IMR-90 (cell line): ENCODE measurements at regions not wholly inside any gene's neighbourhood (a gene's known extent, or its start where the extent isn't known, plus 50 kb on each side); places are given as distances from the start of the nearest gene placed in this dataset.

Source experiments
- ATAC-seq: fragments of 200-7000 bp; cut with Tn5 transposase; 2 replicates; pipeline ENCODE4 v1.9.1; 2020; ENCODE audit warnings: low read depth, mild to moderate bottlenecking, moderate library complexity
- BruUV-seq: library from RNA; stranded (reverse); fragments of 400-500 nt; replicated peaks from 2 replicates; lab custom pipeline; 2021; lab: Mats Ljungman, UMichigan
- CTCF ChIA-PET: fragments of 300-600 bp; formaldehyde crosslinking; extraction: SDS; loops from one replicate; lab custom pipeline; 2021; ENCODE audit warnings: antibody characterized with exemption; lab: Yijun Ruan, JAX
- POLR2A ChIA-PET: fragments of 300-600 bp; sonication (Branson Sonifier 250); formaldehyde crosslinking; loops from one replicate; lab custom pipeline; 2022; ENCODE audit warnings: antibody characterized with exemption; ENCODE audit not compliant: unreplicated experiment; lab: Charles Lee
- DNase-seq: peaks from one replicate; pipeline ENCODE4 v3.0.0; 2013
- H2AFZ ChIP-seq: replicated peaks from 2 replicates; pipeline ENCODE3; 2013; ENCODE audit warnings: low read length, mild to moderate bottlenecking; ENCODE audit not compliant: poor library complexity
- H2AK5ac ChIP-seq: 2 replicates; pipeline ENCODE4 v1.6.1; 2013; ENCODE audit warnings: low read depth, low read length, inconsistent platforms
- H2AK9ac ChIP-seq: replicated peaks from 2 replicates; pipeline ENCODE3; 2013; ENCODE audit warnings: mild to moderate bottlenecking, low read depth, low read length, moderate library complexity; ENCODE audit not compliant: poor library complexity
- H2BK120ac ChIP-seq: 2 replicates; pipeline ENCODE4 v1.6.1; 2013; ENCODE audit warnings: low read depth, low read length, inconsistent platforms
- H2BK15ac ChIP-seq: 3 replicates; pipeline ENCODE4 v1.6.1; 2013; ENCODE audit warnings: low read depth, low read length, inconsistent platforms
- H2BK20ac ChIP-seq: 2 replicates; pipeline ENCODE4 v1.6.1; 2013; ENCODE audit warnings: low read depth, mild to moderate bottlenecking, inconsistent platforms, low read length, moderate library complexity
- H2BK5ac ChIP-seq: 2 replicates; pipeline ENCODE4 v1.6.1; 2013; ENCODE audit warnings: mild to moderate bottlenecking, low read depth, low read length, inconsistent platforms; ENCODE audit not compliant: poor library complexity, severe bottlenecking
- H3K14ac ChIP-seq: replicated peaks from 2 replicates; pipeline ENCODE4 v1.6.1; 2013; ENCODE audit warnings: low read depth, low read length, inconsistent platforms
- H3K18ac ChIP-seq: 2 replicates; pipeline ENCODE4 v1.6.1; 2013; ENCODE audit warnings: low read depth, low read length, control low read depth
- H3K23ac ChIP-seq: 2 replicates; pipeline ENCODE4 v1.6.1; 2013; ENCODE audit warnings: low read depth, low read length, inconsistent platforms
- H3K27ac ChIP-seq: 2 replicates; pipeline ENCODE4 v1.5.1; 2013; ENCODE audit warnings: mild to moderate bottlenecking, control low read depth, low read length; ENCODE audit not compliant: insufficient read depth
- H3K27me3 ChIP-seq: 2 replicates; pipeline ENCODE4 v1.6.1; 2013; ENCODE audit warnings: low read length; ENCODE audit not compliant: control insufficient read depth, insufficient read depth
- H3K36me3 ChIP-seq: 2 replicates; pipeline ENCODE4 v1.6.1; 2013; ENCODE audit warnings: low read length, mixed read lengths; ENCODE audit not compliant: control insufficient read depth, insufficient read depth
- H3K4ac ChIP-seq: 2 replicates; pipeline ENCODE4 v1.6.1; 2013; ENCODE audit warnings: low read depth, low read length, inconsistent platforms
- H3K4me1 ChIP-seq: 2 replicates; pipeline ENCODE4 v1.6.1; 2013; ENCODE audit warnings: low read length, mixed read lengths; ENCODE audit not compliant: control insufficient read depth, insufficient read depth
- H3K4me2 ChIP-seq: 2 replicates; pipeline ENCODE4 v1.6.1; 2013; ENCODE audit warnings: low read depth, mild to moderate bottlenecking, control low read depth, low read length, moderate library complexity
- H3K4me3 ChIP-seq: 2 replicates; pipeline ENCODE4 v1.5.1; 2013; ENCODE audit warnings: low read depth, mild to moderate bottlenecking, control low read depth, low read length, moderate library complexity; ENCODE audit not compliant: insufficient read depth
- H3K56ac ChIP-seq: 2 replicates; pipeline ENCODE4 v1.6.1; 2013; ENCODE audit warnings: low read length, inconsistent platforms; ENCODE audit not compliant: insufficient read depth; ENCODE audit errors: extremely low read depth
- H3K79me1 ChIP-seq, 2 experiments: 2 replicates each; pipeline ENCODE4 v1.6.1; 2013; ENCODE audit warnings: low read length in 2 of 2, inconsistent platforms in 1 of 2, low read depth in 1 of 2
- H3K9ac ChIP-seq: 2 replicates; pipeline ENCODE4 v1.6.1; 2013; ENCODE audit warnings: low read depth, low read length, control low read depth
- H3K9me1 ChIP-seq: 2 replicates; pipeline ENCODE4 v1.6.1; 2013; ENCODE audit warnings: low read length, inconsistent platforms; ENCODE audit not compliant: insufficient read depth
- H3K9me3 ChIP-seq: 2 replicates; pipeline ENCODE4 v1.6.1; 2013; ENCODE audit warnings: low read length; ENCODE audit not compliant: control insufficient read depth, insufficient read depth
- H4K20me1 ChIP-seq: 2 replicates; pipeline ENCODE4 v1.6.1; 2013; ENCODE audit warnings: low read length, inconsistent platforms; ENCODE audit not compliant: insufficient read depth
- H4K5ac ChIP-seq: 2 replicates; pipeline ENCODE4 v1.6.1; 2013; ENCODE audit warnings: mild to moderate bottlenecking, low read depth, low read length, control low read depth
- H4K8ac ChIP-seq, 2 experiments: 2 replicates each; pipeline ENCODE4 v1.6.1; 2013; ENCODE audit warnings: low read depth in 2 of 2, low read length in 2 of 2, control low read depth in 1 of 2, inconsistent platforms in 1 of 2
- H4K91ac ChIP-seq: 2 replicates; pipeline ENCODE4 v1.6.1; 2013; ENCODE audit warnings: low read depth, low read length, inconsistent platforms; ENCODE audit not compliant: insufficient read depth
- FOS ChIP-seq: fragments of 150-350 bp; IDR thresholded peaks from 2 replicates; pipeline ENCODE4 v1.6.1; 2016; ENCODE audit warnings: low read depth, low read length
- NFE2L2 ChIP-seq: fragments of 150-350 bp; IDR thresholded peaks from 2 replicates; pipeline ENCODE4 v1.6.1; 2016; ENCODE audit warnings: low read depth, mild to moderate bottlenecking, low read length
- RCOR1 ChIP-seq: IDR thresholded peaks from 2 replicates; pipeline ENCODE4 v1.6.1; 2012; ENCODE audit warnings: mild to moderate bottlenecking, low read length, improper control_type of control experiment; ENCODE audit not compliant: insufficient replicate concordance
- WGBS, 2 experiments: methylation state at CpG; one replicate each; pipeline versions ENCODE4 v1.1.5 to v1.1.7; 2013; ENCODE audit warnings: missing lambda C conversion rate in 2 of 2; ENCODE audit not compliant: insufficient read length in 1 of 2; ENCODE audit errors: extremely low coverage in 2 of 2; 5-methylcytosine and 5-hydroxymethylcytosine counted together
- dilution Hi-C: fragments of 300-500 bp; cut with HindIII; formaldehyde crosslinking; loops from one replicate; pipeline ENCODE4 v1.14.3; 2018; ENCODE audit warnings: low sequenced_read_pairs; ENCODE audit not compliant: unreplicated experiment
- in situ Hi-C: fragments of 300-500 bp; cut with MboI; formaldehyde crosslinking; loops from 3 replicates; pipeline ENCODE4 v1.14.3; 2019; ENCODE audit warnings: low sequenced_read_pairs, inconsistent platforms, mixed read lengths
- intact Hi-C: fragments of 100-400 bp; cut with micrococcal nuclease; formaldehyde crosslinking; loops from 2 replicates; pipeline ENCODE4 v1.10.0; 2022
- TF ChIP-seq, protein P1 (sequence below): conservative IDR thresholded peaks from 2 replicates; pipeline ENCODE4 v1.5.1; 2012; ENCODE audit warnings: mild to moderate bottlenecking, low read depth, low read length, improper control_type of control experiment

DNA sequence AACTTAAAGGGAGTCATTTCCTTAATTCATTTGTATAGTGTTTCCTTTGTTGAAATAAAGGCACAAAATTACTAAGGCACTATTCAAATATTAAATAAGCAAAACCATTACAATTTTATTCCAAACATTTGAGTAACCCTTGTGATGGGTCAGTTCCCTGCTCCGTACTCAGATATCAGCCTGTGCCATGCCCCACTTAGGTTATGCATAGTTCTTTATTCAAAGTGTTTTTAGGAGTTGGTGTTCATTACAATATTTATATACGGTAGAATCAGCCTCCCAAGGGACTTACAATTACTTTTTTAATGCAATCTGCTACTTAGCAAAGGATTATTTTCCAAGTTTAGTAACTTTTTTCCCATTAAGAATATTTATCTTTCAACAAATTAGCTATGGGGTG is 119.3 kb upstream of the SEMA3D start:
- no peak overlapping the region for H4K91ac ChIP-seq
- BruUV-seq: no TSS peak
- H2BK20ac ChIP-seq: no peak overlapping the region
- no peak overlapping the region for H3K14ac ChIP-seq
- no peak overlapping the region for H2BK15ac ChIP-seq
- no peak overlapping the region for H4K8ac ChIP-seq
- H2BK120ac ChIP-seq: no peak overlapping the region
- no peak overlapping the region for H3K4me2 ChIP-seq
- no peak overlapping the region for H3K4ac ChIP-seq
- TF ChIP-seq RCOR1 (no peak), FOS (no peak), NFE2L2 (no peak)
- TF ChIP-seq, protein P1, sequence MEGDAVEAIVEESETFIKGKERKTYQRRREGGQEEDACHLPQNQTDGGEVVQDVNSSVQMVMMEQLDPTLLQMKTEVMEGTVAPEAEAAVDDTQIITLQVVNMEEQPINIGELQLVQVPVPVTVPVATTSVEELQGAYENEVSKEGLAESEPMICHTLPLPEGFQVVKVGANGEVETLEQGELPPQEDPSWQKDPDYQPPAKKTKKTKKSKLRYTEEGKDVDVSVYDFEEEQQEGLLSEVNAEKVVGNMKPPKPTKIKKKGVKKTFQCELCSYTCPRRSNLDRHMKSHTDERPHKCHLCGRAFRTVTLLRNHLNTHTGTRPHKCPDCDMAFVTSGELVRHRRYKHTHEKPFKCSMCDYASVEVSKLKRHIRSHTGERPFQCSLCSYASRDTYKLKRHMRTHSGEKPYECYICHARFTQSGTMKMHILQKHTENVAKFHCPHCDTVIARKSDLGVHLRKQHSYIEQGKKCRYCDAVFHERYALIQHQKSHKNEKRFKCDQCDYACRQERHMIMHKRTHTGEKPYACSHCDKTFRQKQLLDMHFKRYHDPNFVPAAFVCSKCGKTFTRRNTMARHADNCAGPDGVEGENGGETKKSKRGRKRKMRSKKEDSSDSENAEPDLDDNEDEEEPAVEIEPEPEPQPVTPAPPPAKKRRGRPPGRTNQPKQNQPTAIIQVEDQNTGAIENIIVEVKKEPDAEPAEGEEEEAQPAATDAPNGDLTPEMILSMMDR: no peak
- no peak overlapping the region for H3K56ac ChIP-seq
- no peak overlapping the region for H3K18ac ChIP-seq
- no peak for DNase-seq
- no peak for ATAC-seq
- H3K79me1 ChIP-seq: no peaks in the 10 kb centered on the region
- no peaks in the 10 kb centered on the region for H3K4me1 ChIP-seq
- H3K4me3 ChIP-seq: no peak overlapping the region
- no peaks in the 10 kb centered on the region for H3K9me3 ChIP-seq
- H4K20me1 ChIP-seq: no peaks in the 10 kb centered on the region
- intact Hi-C loops (no loop called here), in situ Hi-C loops (no loop called here), dilution Hi-C loops (no loop called here)
- no peak overlapping the region for H3K27ac ChIP-seq
- H3K23ac ChIP-seq: no peak overlapping the region
- H3K9ac ChIP-seq: no peak overlapping the region
- no peaks in the 10 kb centered on the region for H3K36me3 ChIP-seq
- POLR2A ChIA-PET: no interaction called here
- no peak overlapping the region for H2AFZ ChIP-seq
- H3K9me1 ChIP-seq: no peaks in the 10 kb centered on the region
- H2BK5ac ChIP-seq: no peak overlapping the region
- no peak overlapping the region for H2AK5ac ChIP-seq
- CTCF ChIA-PET: interaction anchor here (0.6 kb wide), 1 partner anchor 18 kb away, joined by 3 read pairs; no protein-coding TSS in a partner anchor
- no peak overlapping the region for H4K5ac ChIP-seq
- no peak overlapping the region for H2AK9ac ChIP-seq
- H3K27me3 ChIP-seq: no peaks in the 10 kb centered on the region
- no CpG with 5 or more reads among the region's 2 CpGs for WGBS, 2 experiments
